Stomach (tissue), 4 donors: ENCODE measurements at regions not wholly inside any gene's neighbourhood (a gene's known extent, or its start where the extent isn't known, plus 50 kb on each side); places are given as distances from the start of the nearest gene placed in this dataset.

Experiments used
- CTCF ChIP-seq, 7 experiments: fragments of 450-650 bp in 4 of 7; fragments of 200-600 bp in 3 of 7; sonication (generic) in 3 of 7; IDR thresholded peaks; one replicate each; pipeline ENCODE4 v1.5.1; 2016 to 2019; ENCODE audit warnings: antibody characterized with exemption in 7 of 7, control low read depth in 2 of 7, mild to moderate bottlenecking in 1 of 7
- POLR2A ChIP-seq, 4 donors: fragments of 450-650 bp; IDR thresholded peaks; one replicate each; pipeline ENCODE4 v1.6.1; 2016; ENCODE audit warnings: antibody characterized with exemption in 4 of 4, control low read depth in 2 of 4, mild to moderate bottlenecking in 1 of 4, moderate library complexity in 1 of 4

DNA sequence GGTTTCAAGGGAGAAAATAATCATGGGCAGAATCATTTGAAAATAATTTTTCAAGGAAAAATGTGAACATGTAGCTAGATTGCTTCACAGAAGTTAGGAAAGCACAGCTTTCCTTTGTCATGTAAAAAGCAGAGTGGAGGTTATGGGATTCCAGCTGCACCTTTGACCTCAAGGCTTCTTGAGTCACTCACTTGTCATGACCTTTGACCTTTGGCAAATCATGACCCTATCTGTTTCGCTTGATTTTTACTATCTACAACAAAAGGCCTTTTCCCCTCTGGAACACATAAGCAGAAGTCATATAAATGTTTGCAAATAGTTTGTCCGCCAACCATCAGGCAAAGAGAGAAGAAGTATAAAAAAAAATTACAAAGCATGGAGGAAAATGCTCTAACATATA is 210.7 kb upstream of the MIR17HG start:
- TF ChIP-seq CTCF (IDR thresholded peaks at IDR 0.05) (no peak), POLR2A (IDR thresholded peaks at IDR 0.05) (no peak)
